Lower lobe of right lung (tissue), 2 donors: ENCODE measurements at regions not wholly inside any gene's neighbourhood (a gene's known extent, or its start where the extent isn't known, plus 50 kb on each side); places are given as distances from the start of the nearest gene placed in this dataset.

Experiments
- ATAC-seq, 2 donors: fragments of 200-7000 bp; cut with Tn5 transposase; one replicate each; pipeline ENCODE4 v1.9.1; 2020 to 2022; ENCODE audit warnings: mild to moderate bottlenecking in 2 of 2, moderate library complexity in 2 of 2
- DNase-seq: peaks from one replicate; pipeline ENCODE4 v3.0.0-alpha.2; 2020
- H3K27ac ChIP-seq: fragments of 200-600 bp; one replicate; pipeline ENCODE4 v1.8.0; 2022
- H3K27me3 ChIP-seq: fragments of 200-600 bp; one replicate; pipeline ENCODE4 v1.8.0; 2022; ENCODE audit warnings: low read depth
- H3K36me3 ChIP-seq: fragments of 200-600 bp; one replicate; pipeline ENCODE4 v1.8.0; 2022; ENCODE audit warnings: mild to moderate bottlenecking
- H3K4me1 ChIP-seq: fragments of 200-600 bp; one replicate; pipeline ENCODE4 v1.8.0; 2022
- H3K4me3 ChIP-seq: fragments of 200-600 bp; one replicate; pipeline ENCODE4 v1.8.0; 2022; ENCODE audit warnings: mild to moderate bottlenecking
- H3K9me3 ChIP-seq: fragments of 200-600 bp; one replicate; pipeline ENCODE4 v1.8.0; 2022
- intact Hi-C: fragments of 100-400 bp; cut with DNase I; formaldehyde crosslinking; loops from one replicate; pipeline ENCODE4 v1.11.0; 2022
- TF ChIP-seq, protein P1 (sequence below): fragments of 200-600 bp; IDR thresholded peaks from one replicate; pipeline ENCODE4 v1.8.0; 2022; ENCODE audit warnings: antibody characterized with exemption, mild to moderate bottlenecking
- donor health status: DM: no; HTN: yes; CAD: no; lungs with severe emphysema.

DNA sequence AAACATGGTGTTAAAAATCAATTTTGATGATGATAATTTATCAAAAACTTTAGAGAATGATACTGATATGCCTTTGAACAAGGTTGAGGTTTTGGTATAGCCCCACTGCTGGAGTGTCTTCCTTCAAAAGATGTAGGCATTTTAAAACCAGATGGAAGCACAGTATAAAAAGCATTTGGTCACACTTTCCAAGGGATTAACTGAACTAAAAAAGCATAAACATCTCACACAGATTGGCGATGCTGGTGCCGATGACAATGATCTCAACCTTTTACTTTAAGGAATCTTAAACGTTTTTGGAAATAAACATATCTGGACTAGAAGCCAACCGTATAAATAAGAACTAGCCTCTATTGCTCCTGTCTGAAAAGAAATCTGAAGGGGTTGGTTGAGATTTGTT is 488.4 kb downstream of the ENC1 start:
- ATAC-seq (no peak), DNase-seq (no peak)
- TF ChIP-seq, protein P1, sequence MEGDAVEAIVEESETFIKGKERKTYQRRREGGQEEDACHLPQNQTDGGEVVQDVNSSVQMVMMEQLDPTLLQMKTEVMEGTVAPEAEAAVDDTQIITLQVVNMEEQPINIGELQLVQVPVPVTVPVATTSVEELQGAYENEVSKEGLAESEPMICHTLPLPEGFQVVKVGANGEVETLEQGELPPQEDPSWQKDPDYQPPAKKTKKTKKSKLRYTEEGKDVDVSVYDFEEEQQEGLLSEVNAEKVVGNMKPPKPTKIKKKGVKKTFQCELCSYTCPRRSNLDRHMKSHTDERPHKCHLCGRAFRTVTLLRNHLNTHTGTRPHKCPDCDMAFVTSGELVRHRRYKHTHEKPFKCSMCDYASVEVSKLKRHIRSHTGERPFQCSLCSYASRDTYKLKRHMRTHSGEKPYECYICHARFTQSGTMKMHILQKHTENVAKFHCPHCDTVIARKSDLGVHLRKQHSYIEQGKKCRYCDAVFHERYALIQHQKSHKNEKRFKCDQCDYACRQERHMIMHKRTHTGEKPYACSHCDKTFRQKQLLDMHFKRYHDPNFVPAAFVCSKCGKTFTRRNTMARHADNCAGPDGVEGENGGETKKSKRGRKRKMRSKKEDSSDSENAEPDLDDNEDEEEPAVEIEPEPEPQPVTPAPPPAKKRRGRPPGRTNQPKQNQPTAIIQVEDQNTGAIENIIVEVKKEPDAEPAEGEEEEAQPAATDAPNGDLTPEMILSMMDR: no peak
- no peak overlapping the region for H3K27ac ChIP-seq
- intact Hi-C loops: no loop called here
- no peak overlapping the region for H3K4me3 ChIP-seq
- H3K27me3 ChIP-seq: no peaks in the 10 kb centered on the region
- no peaks in the 10 kb centered on the region for H3K36me3 ChIP-seq
- H3K9me3 ChIP-seq: no peaks in the 10 kb centered on the region
- peaks cover 10% of the 10 kb centered on the region for H3K4me1 ChIP-seq

DNA sequence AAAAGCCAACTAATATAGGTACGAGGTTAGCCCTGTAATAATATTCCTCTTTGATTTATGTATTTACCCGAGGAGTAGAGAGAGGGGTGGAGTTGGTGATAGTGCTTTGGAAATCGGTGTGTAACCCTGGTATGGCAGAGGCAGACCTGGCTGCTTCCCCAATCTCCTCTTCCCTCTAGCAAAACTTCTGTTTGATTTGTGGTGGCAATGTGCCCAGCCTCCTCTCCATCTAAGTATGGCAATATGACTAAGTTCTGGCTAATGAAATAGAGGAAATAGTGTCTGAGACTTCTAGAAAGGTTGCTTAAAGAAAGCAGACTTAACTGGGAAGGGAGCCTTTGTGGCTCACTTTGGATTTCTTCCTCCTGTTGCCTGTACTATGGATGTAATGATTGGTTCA is 491.1 kb downstream of the ENC1 start:
- intact Hi-C loops: no loop called here
- Histone ChIP-seq H3K36me3 (no peaks in the 10 kb centered on the region), H3K27ac (no peak overlapping the region), H3K27me3 (no peaks in the 10 kb centered on the region), H3K9me3 (no peaks in the 10 kb centered on the region), H3K4me1 (peaks cover 10% of the 10 kb centered on the region), H3K4me3 (no peak overlapping the region)
- TF ChIP-seq, protein P1: no peak
- peak; percentile 73 for DNase-seq
- peak; percentile 81 to 82 for ATAC-seq

GRCh38 chr5:74148321-74148720 is 492.2 kb downstream of the ENC1 start:
- Histone ChIP-seq H3K27ac (peak overlapping the region; percentile 3), H3K9me3 (no peaks in the 10 kb centered on the region), H3K27me3 (no peaks in the 10 kb centered on the region), H3K4me3 (no peak overlapping the region), H3K36me3 (no peaks in the 10 kb centered on the region), H3K4me1 (peaks cover 10% of the 10 kb centered on the region)
- intact Hi-C loops: no loop called here
- ATAC-seq: no peak
- TF ChIP-seq, protein P1: no peak
- no peak for DNase-seq

DNA sequence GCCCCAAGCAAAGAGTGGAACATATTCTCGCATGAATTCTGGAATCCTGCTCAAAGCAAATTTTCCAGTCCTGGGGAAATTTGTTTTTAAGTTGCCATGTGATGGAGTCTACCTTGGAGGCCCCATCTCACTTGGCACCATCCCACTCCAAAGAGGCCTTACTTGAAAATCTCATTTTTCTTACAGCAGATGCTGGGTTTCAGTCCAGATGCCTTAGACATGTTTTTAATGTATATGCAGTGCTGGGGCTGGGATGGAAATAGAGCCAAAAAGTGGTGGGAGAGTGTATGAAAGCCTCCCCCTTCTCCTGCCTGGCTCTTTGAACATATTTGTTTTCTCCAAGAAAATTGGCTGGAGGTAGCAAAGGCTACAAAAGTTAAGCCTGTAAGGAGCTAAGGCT is 493.7 kb downstream of the ENC1 start:
- no peaks in the 10 kb centered on the region for H3K9me3 ChIP-seq

DNA sequence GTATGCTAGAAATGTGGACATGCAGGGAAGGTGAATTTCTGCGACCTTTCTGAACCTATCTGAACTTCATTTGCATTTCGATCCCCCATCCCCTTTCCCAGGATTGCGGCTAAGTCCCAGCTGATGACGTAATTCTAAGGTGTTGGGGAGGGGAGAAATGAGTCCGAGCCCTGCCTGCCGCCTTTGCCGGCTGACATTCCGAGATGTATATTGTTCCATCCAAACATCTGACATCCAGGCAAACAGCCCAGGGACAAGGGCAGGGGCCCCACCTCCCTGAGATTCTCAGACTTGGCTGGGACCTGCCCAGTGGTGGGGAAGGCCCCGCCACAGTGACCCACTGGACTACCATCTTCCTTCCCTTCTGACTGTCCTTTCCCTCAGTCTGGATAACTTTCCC is 494.6 kb downstream of the ENC1 start:
- H3K36me3 ChIP-seq: no peaks in the 10 kb centered on the region
- H3K27me3 ChIP-seq: no peaks in the 10 kb centered on the region
- H3K4me3 ChIP-seq: no peak overlapping the region
- ATAC-seq (no peak), DNase-seq (no peak)
- peaks cover 10% of the 10 kb centered on the region for H3K4me1 ChIP-seq
- no peak overlapping the region for H3K27ac ChIP-seq
- intact Hi-C loops: no loop called here
- no peaks in the 10 kb centered on the region for H3K9me3 ChIP-seq
- TF ChIP-seq, protein P1: no peak

More for the DNA sequence above, 493.7 kb downstream of the ENC1 start:
- intact Hi-C loops: no loop called here
- Histone ChIP-seq H3K27ac (no peak overlapping the region), H3K4me3 (no peak overlapping the region), H3K4me1 (peaks cover 10% of the 10 kb centered on the region), H3K27me3 (no peaks in the 10 kb centered on the region), H3K36me3 (no peaks in the 10 kb centered on the region)
- ATAC-seq: no peak
- DNase-seq: no peak
- TF ChIP-seq, protein P1: no peak
